ENCODE measurements at regions not wholly inside any gene's neighbourhood (a gene's known extent, or its start where the extent isn't known, plus 50 kb on each side); places are given as distances from the start of the nearest gene placed in this dataset.

DNA sequence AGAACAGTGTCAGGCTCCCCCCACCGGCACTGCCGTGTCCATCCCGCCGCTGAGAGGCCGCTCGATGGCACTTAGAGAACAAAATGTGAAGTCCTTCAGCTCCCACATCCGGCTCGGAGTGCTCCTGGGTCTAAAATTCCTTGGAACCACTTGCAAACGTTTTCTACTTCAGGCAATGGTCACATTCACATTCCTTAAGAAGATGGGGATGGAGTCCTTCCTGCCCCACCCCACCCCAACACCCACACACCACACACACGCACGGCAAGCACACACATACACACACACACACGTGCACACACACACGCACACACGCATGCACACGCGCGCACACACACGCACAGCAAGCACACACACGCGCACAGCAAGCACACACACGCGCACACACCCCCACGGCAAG, 83.4 kb downstream of the SOX1 start:
- no peak overlapping the region for H3K4me3 Mint-ChIP-seq (ENCODE audit: unreplicated experiment)
- H3K27me3 Mint-ChIP-seq (ENCODE audit: low read depth), result peaks cover 3% of the 10 kb centered on the region

GRCh38 chr13:112152846-112153245, 85.9 kb downstream of the SOX1 start:
- Mint-ChIP-seq H3K27ac (ENCODE audit: unreplicated experiment) (no peak overlapping the region), H3K36me3 (ENCODE audit: low read depth) (no peaks in the 10 kb centered on the region), H3K27me3 (ENCODE audit: low read depth) (peaks cover 3% of the 10 kb centered on the region), H3K4me3 (ENCODE audit: unreplicated experiment) (no peak overlapping the region), H3K4me1 (ENCODE audit: low read depth) (no peaks in the 10 kb centered on the region), H3K9me3 (ENCODE audit: low read depth) (peaks cover 17% of the 10 kb centered on the region)
- TF ChIP-seq CTCF (IDR thresholded peaks at IDR 0.05), result no peak
- DNase-seq (ENCODE audit: low spot score), result no peak

More for the DNA sequence above, 83.4 kb downstream of the SOX1 start:
- no peak for TF ChIP-seq CTCF (IDR thresholded peaks at IDR 0.05)
- H3K36me3 Mint-ChIP-seq (ENCODE audit: low read depth), result no peaks in the 10 kb centered on the region
- H3K27ac Mint-ChIP-seq (ENCODE audit: unreplicated experiment), result no peak overlapping the region
- no peaks in the 10 kb centered on the region for H3K4me1 Mint-ChIP-seq (ENCODE audit: low read depth)
- H3K9me3 Mint-ChIP-seq (ENCODE audit: low read depth), result peaks cover 8% of the 10 kb centered on the region
- DNase-seq (ENCODE audit: low spot score), result peak; percentile 53

GRCh38 chr13:112153364-112153763, 86.4 kb downstream of the SOX1 start:
- H3K27ac Mint-ChIP-seq (ENCODE audit: unreplicated experiment), result no peak overlapping the region
- no peaks in the 10 kb centered on the region for H3K4me1 Mint-ChIP-seq (ENCODE audit: low read depth)
- H3K36me3 Mint-ChIP-seq (ENCODE audit: low read depth), result no peaks in the 10 kb centered on the region
- H3K4me3 Mint-ChIP-seq (ENCODE audit: unreplicated experiment), result no peak overlapping the region
- no peak for TF ChIP-seq CTCF (IDR thresholded peaks at IDR 0.05)
- H3K9me3 Mint-ChIP-seq (ENCODE audit: low read depth), result peaks cover 20% of the 10 kb centered on the region
- H3K27me3 Mint-ChIP-seq (ENCODE audit: low read depth), result peaks cover 3% of the 10 kb centered on the region
- DNase-seq (ENCODE audit: low spot score), result peak; percentile 87

- Mint-ChIP-seq H3K4me3 (ENCODE audit: unreplicated experiment) (no peak overlapping the region), H3K9me3 (ENCODE audit: low read depth) (peaks cover 19% of the 10 kb centered on the region), H3K36me3 (ENCODE audit: low read depth) (no peaks in the 10 kb centered on the region), H3K27ac (ENCODE audit: unreplicated experiment) (no peak overlapping the region), H3K4me1 (ENCODE audit: low read depth) (no peaks in the 10 kb centered on the region), H3K27me3 (ENCODE audit: low read depth) (peaks cover 4% of the 10 kb centered on the region)
- peak; percentile 59 for DNase-seq (ENCODE audit: low spot score)
- no peak for TF ChIP-seq CTCF (IDR thresholded peaks at IDR 0.05)
Observed at GRCh38 chr13:112153846-112154245, 86.9 kb downstream of the SOX1 start.

GRCh38 chr13:112154301-112155060, 87.5 kb downstream of the SOX1 start:
- H3K9me3 Mint-ChIP-seq (ENCODE audit: low read depth), result peaks cover 18% of the 10 kb centered on the region
- no peak overlapping the region for H3K27ac Mint-ChIP-seq (ENCODE audit: unreplicated experiment)
- TF ChIP-seq CTCF (IDR thresholded peaks at IDR 0.05), result no peak

More at GRCh38 chr13:112154301-112155060, 87.5 kb downstream of the SOX1 start:
- DNase-seq (ENCODE audit: low spot score), result peak; percentile 81
- Mint-ChIP-seq H3K4me1 (ENCODE audit: low read depth) (no peaks in the 10 kb centered on the region), H3K4me3 (ENCODE audit: unreplicated experiment) (no peak overlapping the region), H3K36me3 (ENCODE audit: low read depth) (no peaks in the 10 kb centered on the region), H3K27me3 (ENCODE audit: low read depth) (peaks cover 5% of the 10 kb centered on the region)

Data from chondrocyte (in vitro differentiated cells).